BJ (cell line): ENCODE measurements at regions not wholly inside any gene's neighbourhood (a gene's known extent, or its start where the extent isn't known, plus 50 kb on each side); places are given as distances from the start of the nearest gene placed in this dataset.

Experiments used
- CTCF ChIA-PET: fragments of 350-600 bp; formaldehyde crosslinking; extraction: SDS; loops from one replicate; lab custom pipeline; 2021; ENCODE audit warnings: antibody characterized with exemption, inconsistent platforms; lab: Yijun Ruan, JAX
- POLR2A ChIA-PET: fragments of 300-600 bp; sonication (Branson Sonifier 250); formaldehyde crosslinking; extraction: SDS; loops from one replicate; lab custom pipeline; 2021; ENCODE audit warnings: antibody characterized with exemption; lab: Charles Lee
- DNase-seq: peaks from one replicate; pipeline ENCODE4 v3.0.0-alpha.2; 2011; ENCODE audit warnings: low read depth
- H3K27me3 ChIP-seq: 2 replicates; pipeline ENCODE4 v1.6.0; 2011; ENCODE audit warnings: low read length; ENCODE audit not compliant: control insufficient read depth, insufficient read depth
- H3K36me3 ChIP-seq: 2 replicates; pipeline ENCODE4 v1.5.1; 2011; ENCODE audit warnings: low read length; ENCODE audit not compliant: control insufficient read depth, insufficient read depth
- H3K4me3 ChIP-seq: 2 replicates; pipeline ENCODE4 v1.5.1; 2011; ENCODE audit warnings: low read depth, mild to moderate bottlenecking, control low read depth, low read length
- TF ChIP-seq, protein P1 (sequence below): IDR thresholded peaks from 2 replicates; pipeline ENCODE4 v1.5.1; 2011; ENCODE audit warnings: low read depth, mild to moderate bottlenecking, control low read depth, inconsistent platforms, low read length, moderate library complexity; ENCODE audit not compliant: insufficient read depth

GRCh38 chr2:43161650-43162510, 64.5 kb downstream of the ZFP36L2 start:
- no peaks in the 10 kb centered on the region for H3K36me3 ChIP-seq
- TF ChIP-seq, protein P1, sequence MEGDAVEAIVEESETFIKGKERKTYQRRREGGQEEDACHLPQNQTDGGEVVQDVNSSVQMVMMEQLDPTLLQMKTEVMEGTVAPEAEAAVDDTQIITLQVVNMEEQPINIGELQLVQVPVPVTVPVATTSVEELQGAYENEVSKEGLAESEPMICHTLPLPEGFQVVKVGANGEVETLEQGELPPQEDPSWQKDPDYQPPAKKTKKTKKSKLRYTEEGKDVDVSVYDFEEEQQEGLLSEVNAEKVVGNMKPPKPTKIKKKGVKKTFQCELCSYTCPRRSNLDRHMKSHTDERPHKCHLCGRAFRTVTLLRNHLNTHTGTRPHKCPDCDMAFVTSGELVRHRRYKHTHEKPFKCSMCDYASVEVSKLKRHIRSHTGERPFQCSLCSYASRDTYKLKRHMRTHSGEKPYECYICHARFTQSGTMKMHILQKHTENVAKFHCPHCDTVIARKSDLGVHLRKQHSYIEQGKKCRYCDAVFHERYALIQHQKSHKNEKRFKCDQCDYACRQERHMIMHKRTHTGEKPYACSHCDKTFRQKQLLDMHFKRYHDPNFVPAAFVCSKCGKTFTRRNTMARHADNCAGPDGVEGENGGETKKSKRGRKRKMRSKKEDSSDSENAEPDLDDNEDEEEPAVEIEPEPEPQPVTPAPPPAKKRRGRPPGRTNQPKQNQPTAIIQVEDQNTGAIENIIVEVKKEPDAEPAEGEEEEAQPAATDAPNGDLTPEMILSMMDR: no peak
- H3K27me3 ChIP-seq: no peaks in the 10 kb centered on the region
- H3K4me3 ChIP-seq: no peak overlapping the region
- no peak for DNase-seq
- ChIA-PET CTCF (no interaction called here), POLR2A (interaction anchor here (0.6 kb wide), 1 partner anchor 10 kb away, joined by 3 read pairs; no protein-coding TSS in a partner anchor)

GRCh38 chr2:43160778-43161177, 65.6 kb downstream of the ZFP36L2 start:
- DNase-seq: no peak
- Histone ChIP-seq H3K27me3 (no peaks in the 10 kb centered on the region), H3K36me3 (no peaks in the 10 kb centered on the region), H3K4me3 (no peak overlapping the region)
- ChIA-PET CTCF (no interaction called here), POLR2A (no interaction called here)
- TF ChIP-seq, protein P1: no peak

DNA sequence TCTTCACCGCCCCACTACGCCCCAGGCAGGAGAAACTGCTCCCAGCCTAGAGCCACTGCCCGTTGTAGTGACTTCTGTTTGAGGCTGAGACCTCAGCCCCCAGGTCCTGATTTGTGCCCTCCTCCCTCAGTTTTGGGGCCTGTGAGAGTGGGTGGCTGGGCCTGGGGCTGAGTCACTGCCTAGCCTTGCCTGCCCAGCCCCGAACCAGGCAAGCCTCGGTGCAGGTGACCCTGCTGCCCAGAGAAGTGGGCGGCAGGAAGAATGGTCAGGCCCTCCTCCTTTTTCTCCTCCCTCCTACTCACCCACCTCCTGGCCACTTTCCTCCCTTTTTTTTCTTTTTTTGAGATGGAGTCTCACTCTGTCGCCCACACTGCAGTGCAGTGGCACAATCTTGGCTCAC, 66.6 kb downstream of the ZFP36L2 start:
- CTCF ChIA-PET: no interaction called here
- no peak overlapping the region for H3K4me3 ChIP-seq
- H3K27me3 ChIP-seq: no peaks in the 10 kb centered on the region
- TF ChIP-seq, protein P1: no peak
- no peak for DNase-seq
- H3K36me3 ChIP-seq: no peaks in the 10 kb centered on the region
- POLR2A ChIA-PET: no interaction called here

- Histone ChIP-seq H3K4me3 (no peak overlapping the region), H3K36me3 (no peaks in the 10 kb centered on the region), H3K27me3 (no peaks in the 10 kb centered on the region)
- TF ChIP-seq, protein P1: no peak
- peak; percentile 20 for DNase-seq
- CTCF ChIA-PET: interaction anchor here (0.6 kb wide), 2 partner anchors 9 to 18 kb away, joined by 3 read pairs; no protein-coding TSS in a partner anchor
- POLR2A ChIA-PET: interaction anchor here (0.6 to 0.7 kb wide), 2 partner anchors 65 to 1095 kb away, joined by 3 to 14 read pairs; no protein-coding TSS in a partner anchor
These were observed 68.0 kb downstream of the ZFP36L2 start for GRCh38 chr2:43158259-43158880.

GRCh38 chr2:43157506-43158246, 68.7 kb downstream of the ZFP36L2 start:
- TF ChIP-seq, protein P1: no peak
- ChIA-PET POLR2A (interaction anchor here (0.6 to 0.7 kb wide), 2 partner anchors 66 to 1095 kb away, joined by 3 to 14 read pairs; no protein-coding TSS in a partner anchor), CTCF (interaction anchor here (0.6 to 1.1 kb wide), 3 partner anchors 10 to 22 kb away, joined by 3 read pairs; no protein-coding TSS in a partner anchor)
- DNase-seq: no peak
- H3K27me3 ChIP-seq: no peaks in the 10 kb centered on the region
- H3K4me3 ChIP-seq: no peak overlapping the region
- H3K36me3 ChIP-seq: no peaks in the 10 kb centered on the region
